ENCODE measurements at regions not wholly inside any gene's neighbourhood (a gene's known extent, or its start where the extent isn't known, plus 50 kb on each side); places are given as distances from the start of the nearest gene placed in this dataset.

- no peak for DNase-seq (ENCODE audit: low spot score)
These were observed 687.8 kb upstream of the KLHL29 start for GRCh38 chr2:22697054-22697788.

DNA sequence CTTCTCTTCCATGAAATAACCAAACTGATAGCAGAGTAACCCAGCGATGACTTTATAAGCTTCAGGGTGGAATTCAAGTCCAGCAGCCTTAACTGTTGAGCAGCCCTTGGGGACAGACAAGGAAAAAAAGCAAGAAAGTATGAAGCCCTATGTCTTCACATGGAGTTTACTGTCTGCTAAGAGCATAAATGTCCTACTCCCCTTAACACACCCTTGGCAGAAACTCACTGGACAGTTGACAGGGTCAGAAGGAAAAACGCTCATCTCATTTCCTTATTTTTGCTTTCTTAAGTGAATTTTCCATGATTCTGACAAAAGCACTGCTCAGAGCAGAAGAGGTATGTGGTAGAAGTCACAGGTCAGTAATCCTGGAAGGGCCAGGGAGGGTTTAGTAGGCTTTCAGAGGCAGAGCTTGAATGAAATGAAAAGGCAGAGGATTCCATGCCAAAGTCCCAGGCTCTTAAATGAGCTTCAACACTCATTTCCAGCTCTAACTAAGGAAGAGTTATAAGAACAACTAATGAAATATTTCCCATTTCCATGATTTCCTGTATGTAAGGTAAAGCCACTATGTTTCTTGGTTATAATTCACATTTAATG lies 683.3 kb upstream of the KLHL29 start:
- DNase-seq (ENCODE audit: low spot score) = no peak

DNA sequence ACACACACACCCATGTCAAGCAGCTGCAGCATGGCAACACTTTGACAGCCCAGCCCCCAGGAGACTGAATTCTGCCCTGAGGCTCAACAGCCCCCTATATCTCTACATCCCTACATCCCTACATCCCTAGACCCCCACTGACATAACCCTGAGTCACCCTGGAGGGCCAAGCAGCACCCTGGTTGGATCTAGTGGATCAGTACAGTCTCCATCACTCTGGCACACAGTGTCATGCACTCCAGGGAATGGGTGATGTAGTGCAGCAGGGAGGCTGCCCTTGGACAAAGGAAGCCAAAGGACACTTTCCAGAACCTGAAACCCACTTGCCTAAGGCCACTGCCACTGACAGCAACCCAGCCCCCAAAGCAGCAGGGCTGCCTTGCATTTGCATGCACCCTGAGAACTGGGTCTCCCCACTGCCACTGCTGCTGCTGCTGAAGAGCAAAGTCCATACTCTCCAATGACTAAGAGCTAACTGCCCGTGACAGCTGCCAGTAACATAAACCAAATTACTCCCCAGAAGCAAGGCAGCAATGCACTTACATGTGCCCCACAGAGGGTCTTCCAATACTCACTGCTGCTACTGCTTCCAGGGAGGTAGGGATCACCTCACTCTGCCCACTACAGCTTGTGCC lies 681.6 kb upstream of the KLHL29 start:
- no peak for DNase-seq (ENCODE audit: low spot score)

- no peak for DNase-seq (ENCODE audit: low spot score)
These were observed 665.6 kb upstream of the KLHL29 start for GRCh38 chr2:22719396-22719795.

DNA sequence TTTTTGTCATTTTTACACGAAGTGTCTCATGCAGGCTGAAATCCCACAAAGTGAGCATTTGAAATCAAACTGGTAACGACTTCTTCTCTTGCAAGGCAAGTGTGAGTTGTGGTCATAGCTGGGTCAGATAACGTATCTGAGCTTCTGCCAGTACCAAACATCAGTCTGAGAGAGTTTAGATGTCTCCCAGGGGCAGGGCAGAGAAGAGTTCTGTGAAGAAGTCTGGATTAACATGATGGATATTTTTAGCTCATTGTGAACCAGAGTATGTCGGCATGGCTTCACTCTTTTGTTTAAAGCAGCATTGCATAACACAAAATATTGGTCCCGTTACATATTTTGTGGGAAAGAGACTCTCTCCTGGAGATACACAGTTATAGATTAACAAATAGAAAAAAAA lies 655.5 kb upstream of the KLHL29 start:
- no peak for DNase-seq (ENCODE audit: low spot score)

- DNase-seq (ENCODE audit: low spot score) = no peak
These were observed 650.5 kb upstream of the KLHL29 start for GRCh38 chr2:22734373-22735045.

GRCh38 chr2:22737144-22737543 lies 647.8 kb upstream of the KLHL29 start:
- no peak for DNase-seq (ENCODE audit: low spot score)

- no peak for DNase-seq (ENCODE audit: low spot score)
These were observed 643.8 kb upstream of the KLHL29 start for GRCh38 chr2:22741216-22741615.

- DNase-seq (ENCODE audit: low spot score) = no peak
These were observed 636.1 kb upstream of the KLHL29 start for GRCh38 chr2:22748909-22749308.

- peak; percentile 36 for DNase-seq (ENCODE audit: low spot score)
These were observed 631.5 kb upstream of the KLHL29 start for GRCh38 chr2:22753476-22753875.

DNA sequence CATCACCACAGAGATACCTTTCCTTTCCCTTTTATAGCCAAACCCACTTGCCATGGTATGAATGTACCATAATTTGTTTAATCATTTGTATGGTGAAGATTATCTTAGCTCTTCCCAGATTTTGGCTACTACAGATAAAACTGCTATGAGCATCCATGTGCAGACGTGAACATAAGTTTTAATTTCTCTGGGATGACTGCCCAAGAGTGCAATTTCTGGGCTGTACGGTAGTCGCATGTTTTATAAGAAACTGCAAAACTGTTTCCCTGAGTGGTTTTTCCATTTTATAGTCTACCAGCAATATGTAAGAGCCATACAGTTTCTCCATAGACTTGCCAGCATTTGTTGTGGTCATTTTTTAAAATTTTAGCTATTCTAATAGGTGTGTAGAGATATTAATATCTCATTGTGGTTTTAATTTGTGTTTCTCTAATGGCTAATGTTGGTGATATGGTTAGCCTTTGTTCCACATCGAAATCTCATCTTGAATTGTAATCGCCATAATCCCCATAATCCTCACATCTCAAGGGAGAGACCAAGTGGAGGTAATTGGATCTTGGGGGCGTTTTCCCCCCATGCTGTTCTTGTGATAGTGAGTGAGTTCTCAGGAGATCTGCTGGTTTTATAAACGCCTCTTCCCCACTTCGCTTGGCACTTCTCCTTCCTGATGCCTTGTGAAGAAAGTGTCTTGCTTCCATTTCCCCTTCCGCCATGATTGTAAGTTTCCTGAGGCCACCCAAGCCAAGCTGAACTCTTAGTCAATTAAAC lies 628.5 kb upstream of the KLHL29 start:
- no peak for DNase-seq (ENCODE audit: low spot score)

GRCh38 chr2:22769497-22769896 lies 615.5 kb upstream of the KLHL29 start:
- no peak for DNase-seq (ENCODE audit: low spot score)

GRCh38 chr2:22784566-22784965 lies 600.4 kb upstream of the KLHL29 start:
- no peak for DNase-seq (ENCODE audit: low spot score)

DNA sequence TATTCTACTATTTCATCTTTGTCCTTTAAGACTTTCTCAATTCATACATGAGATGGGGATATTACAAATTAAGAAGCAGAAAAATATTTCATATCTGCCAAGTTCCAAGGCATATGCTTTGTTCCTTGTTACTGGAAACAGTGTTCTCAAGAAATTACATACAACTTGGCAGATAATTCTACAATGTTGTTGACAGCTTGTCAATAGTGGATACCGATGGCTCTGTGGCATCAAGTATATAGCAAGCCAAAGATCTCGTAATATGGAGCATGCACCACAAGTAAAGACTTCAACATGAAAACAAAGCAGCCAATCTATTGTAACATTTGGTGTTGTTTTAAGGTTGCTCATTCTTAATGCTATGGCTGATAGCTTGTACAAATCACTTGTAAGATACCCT lies 598.2 kb upstream of the KLHL29 start:
- no peak for DNase-seq (ENCODE audit: low spot score)

DNA sequence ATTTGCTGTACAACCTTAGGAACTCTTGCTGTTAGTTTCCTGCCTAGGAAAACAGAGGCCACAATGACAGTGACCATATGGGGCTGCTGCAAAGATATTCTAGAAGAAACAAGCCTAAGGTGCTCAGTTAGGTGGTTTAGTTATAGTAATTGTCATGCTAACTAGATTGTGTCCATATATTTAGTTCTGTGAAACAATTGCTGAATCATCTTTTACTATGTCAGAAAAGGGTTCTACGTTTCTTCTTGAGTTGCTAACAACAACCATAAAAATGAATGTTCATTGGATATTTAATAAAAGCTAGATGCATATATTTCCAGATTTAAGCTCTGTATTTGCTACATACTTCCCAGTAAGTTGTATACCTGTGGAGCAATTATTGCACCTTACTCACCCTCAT lies 597.2 kb upstream of the KLHL29 start:
- DNase-seq (ENCODE audit: low spot score) = no peak

- DNase-seq (ENCODE audit: low spot score) = no peak
These were observed 596.1 kb upstream of the KLHL29 start for GRCh38 chr2:22788749-22789327.

GRCh38 chr2:22795287-22795866 lies 589.6 kb upstream of the KLHL29 start:
- DNase-seq (ENCODE audit: low spot score) = peak; percentile 8

GRCh38 chr2:22798386-22798785 lies 586.6 kb upstream of the KLHL29 start:
- DNase-seq (ENCODE audit: low spot score) = no peak

DNA sequence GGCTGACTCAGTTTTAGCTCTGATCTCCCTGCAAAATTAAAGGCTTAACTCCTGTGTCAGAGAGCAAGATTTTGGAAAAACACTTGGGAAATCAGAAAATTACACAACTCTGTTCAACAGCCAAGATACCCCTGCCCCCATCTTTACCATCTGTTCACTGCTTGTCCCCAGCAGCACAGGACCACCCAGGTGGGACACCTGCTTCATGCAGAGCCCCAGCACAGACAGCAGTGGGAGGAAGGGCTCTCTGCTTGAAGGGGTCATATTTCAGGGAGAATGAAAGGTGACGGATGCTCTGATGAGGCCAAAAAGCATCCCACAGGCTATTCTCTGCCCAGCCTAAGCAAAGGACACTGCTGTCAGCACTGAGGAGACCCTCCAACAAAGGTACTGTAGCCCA lies 584.6 kb upstream of the KLHL29 start:
- peak; percentile 79 for DNase-seq (ENCODE audit: low spot score)

DNA sequence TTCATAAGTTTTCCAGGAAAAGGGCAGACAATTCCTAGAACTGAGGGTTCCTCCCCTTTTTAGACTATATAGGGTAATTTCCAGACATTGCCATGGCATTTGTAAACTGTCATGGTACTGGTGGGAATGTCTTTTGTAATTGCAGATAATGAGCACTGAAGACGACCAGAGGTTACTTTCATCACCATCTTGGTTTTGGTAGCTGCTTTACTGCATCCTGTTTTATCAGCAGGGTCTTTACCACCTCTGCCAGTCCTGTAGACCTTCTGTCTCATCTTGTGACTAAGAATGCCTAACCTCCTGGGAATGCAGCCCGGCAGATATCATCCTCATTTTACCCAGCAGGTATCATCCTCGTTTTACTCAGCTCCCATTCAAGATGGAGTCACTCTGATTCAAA lies 583.9 kb upstream of the KLHL29 start:
- DNase-seq (ENCODE audit: low spot score) = peak; percentile 94

GRCh38 chr2:22801970-22802369 lies 583.0 kb upstream of the KLHL29 start:
- peak; percentile 12 for DNase-seq (ENCODE audit: low spot score)
